GM12873 (cell line): ENCODE measurements at regions not wholly inside any gene's neighbourhood (a gene's known extent, or its start where the extent isn't known, plus 50 kb on each side); places are given as distances from the start of the nearest gene placed in this dataset.

Source experiments
- TF ChIP-seq, protein P1 (sequence below): IDR thresholded peaks from 2 replicates; pipeline ENCODE4 v1.5.1; 2012; ENCODE audit warnings: low read depth, mild to moderate bottlenecking, moderate library complexity, low read length, control low read depth; ENCODE audit not compliant: insufficient read depth; ENCODE audit errors: missing control alignments

DNA sequence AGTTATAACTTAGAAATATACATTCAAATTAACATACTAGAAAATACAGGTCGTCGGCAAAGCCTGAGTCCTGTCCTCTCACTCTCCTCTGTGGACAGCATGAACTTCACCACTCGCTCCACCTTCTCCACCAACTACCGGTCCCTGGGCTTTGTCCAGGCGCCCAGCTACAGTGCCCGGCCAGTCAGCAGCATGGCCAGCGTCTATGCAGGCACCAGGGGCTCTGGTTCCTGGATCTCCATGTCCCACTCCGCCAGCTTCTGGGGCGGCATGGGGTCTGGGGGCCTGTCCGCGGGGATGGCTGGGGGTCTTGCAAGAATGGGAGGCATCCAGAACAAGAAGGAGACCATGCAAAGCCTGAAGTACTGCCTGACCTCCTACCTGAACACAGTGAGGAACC lies 319.4 kb downstream of the ZFHX3 start:
- TF ChIP-seq, protein P1, sequence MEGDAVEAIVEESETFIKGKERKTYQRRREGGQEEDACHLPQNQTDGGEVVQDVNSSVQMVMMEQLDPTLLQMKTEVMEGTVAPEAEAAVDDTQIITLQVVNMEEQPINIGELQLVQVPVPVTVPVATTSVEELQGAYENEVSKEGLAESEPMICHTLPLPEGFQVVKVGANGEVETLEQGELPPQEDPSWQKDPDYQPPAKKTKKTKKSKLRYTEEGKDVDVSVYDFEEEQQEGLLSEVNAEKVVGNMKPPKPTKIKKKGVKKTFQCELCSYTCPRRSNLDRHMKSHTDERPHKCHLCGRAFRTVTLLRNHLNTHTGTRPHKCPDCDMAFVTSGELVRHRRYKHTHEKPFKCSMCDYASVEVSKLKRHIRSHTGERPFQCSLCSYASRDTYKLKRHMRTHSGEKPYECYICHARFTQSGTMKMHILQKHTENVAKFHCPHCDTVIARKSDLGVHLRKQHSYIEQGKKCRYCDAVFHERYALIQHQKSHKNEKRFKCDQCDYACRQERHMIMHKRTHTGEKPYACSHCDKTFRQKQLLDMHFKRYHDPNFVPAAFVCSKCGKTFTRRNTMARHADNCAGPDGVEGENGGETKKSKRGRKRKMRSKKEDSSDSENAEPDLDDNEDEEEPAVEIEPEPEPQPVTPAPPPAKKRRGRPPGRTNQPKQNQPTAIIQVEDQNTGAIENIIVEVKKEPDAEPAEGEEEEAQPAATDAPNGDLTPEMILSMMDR, result no peak

DNA sequence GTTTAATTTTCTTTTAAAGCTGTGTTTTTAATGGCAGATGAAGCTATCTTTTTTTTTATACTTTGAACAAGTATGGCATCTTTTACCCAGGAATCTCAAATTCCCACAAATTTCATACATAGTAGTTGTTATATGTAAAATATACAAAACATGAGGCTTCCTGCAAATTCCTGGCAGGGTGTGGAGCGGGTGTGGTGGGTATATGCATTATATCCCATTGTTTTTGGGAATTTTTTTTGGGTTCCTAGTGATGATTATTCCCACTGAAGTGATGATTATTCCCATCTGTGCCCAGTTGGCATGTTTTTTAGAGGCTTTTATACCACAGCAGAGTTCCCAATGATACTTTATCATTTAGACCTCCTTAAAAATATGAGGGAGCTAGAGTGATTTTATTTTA lies 320.4 kb downstream of the ZFHX3 start:
- TF ChIP-seq, protein P1, result no peak

DNA sequence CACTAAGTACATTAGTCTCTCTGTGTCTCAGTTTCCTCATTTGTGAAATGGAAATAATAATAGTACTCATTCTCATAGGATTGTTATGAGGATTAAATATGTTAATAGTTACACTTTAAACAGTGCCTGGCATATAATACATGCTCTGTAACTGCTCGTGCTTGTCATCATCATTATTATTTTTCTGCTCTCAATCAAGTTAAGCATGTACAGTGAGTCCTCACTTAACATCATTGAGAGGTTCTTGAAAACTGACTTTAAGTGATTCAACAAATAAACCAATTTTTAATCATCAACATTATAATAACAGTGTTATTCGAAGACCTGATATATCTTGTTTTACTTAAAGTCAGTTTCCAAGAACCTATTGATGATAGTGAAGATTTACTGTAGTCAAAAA lies 322.3 kb downstream of the ZFHX3 start:
- TF ChIP-seq, protein P1, result no peak

DNA sequence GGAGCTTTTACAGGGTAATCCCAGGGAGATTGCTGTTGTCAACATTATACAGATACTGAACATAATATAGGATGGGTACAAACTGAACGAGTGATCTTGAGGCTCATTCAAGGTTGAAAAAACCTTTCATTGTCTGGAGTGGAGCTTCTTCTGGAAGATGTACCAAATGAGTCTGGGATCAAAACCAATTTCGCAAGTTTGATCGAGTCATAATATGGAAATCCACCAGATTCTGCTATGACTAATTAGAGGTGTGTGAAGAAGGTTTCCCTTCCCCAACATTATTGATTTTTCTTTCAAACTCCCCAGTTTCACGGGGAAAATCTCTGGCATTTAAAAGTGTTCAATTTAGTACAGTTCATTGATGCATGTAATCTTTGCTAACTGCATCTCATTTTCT lies 324.1 kb downstream of the ZFHX3 start:
- TF ChIP-seq, protein P1, result no peak

DNA sequence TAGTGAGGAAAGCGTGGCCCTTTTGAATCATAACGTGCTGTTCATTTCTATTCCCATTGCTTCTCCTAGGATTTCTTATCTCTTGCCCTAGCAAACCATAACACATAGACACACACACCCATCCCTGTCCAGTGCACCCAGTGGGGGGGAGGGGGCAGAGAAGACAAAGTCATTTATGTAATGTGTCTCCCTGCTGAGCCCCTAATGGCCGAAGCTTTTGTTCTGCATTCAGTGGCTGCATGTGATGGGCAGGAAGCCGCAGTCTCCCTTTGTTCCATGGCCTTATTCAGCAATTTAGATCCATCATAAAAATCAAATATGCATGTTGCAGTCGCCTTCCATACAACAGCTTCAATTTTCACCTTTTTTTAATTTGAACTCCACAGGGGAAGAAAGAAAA lies 325.4 kb downstream of the ZFHX3 start:
- TF ChIP-seq, protein P1, result no peak

DNA sequence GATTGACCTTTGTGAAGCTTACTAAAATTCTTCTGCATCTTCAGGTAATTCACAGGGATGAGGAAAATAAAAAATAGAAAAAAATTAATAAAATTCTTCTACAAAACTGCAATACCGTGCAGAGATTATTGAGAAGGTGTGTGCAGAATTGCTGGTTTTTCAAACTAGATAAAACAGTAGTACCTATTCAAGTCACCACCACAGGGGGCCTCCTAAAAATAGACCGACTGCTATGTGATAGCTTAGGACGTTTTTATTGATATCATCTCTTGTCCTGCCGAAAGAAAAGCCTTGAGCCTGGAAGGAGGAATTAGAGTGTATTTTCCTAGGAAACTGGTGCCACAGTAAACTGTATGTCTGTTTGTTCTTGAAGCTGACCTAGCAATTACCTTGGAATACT lies 325.9 kb downstream of the ZFHX3 start:
- TF ChIP-seq, protein P1, result no peak

DNA sequence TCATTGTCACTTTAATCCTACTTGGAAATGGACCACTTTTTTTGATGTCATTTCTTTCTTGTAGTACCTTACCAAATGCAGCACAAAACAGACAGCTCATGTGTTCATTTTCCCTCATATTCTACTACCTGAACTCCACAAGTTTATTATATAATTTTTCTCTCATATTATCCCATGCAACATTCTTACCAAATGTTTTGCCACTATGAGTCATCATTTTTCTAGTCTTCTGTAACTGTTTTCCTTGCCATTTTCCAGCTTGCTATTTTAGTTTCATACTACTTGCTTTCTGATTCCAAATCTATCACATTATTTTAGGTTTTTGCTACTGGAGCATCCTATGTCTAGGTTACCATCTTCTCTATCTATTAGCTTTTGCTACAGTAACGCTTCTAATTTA lies 332.7 kb downstream of the ZFHX3 start:
- TF ChIP-seq, protein P1, result no peak
